ENCODE measurements at regions not wholly inside any gene's neighbourhood (a gene's known extent, or its start where the extent isn't known, plus 50 kb on each side); places are given as distances from the start of the nearest gene placed in this dataset.

GRCh38 chr19:30717381-30717780, 345.2 kb downstream of the ZNF536 start:
- no peaks in the 10 kb centered on the region for H3K9me3 Mint-ChIP-seq
- H3K9me3 ChIP-seq (ENCODE audit: control insufficient read depth, low read length) = no peaks in the 10 kb centered on the region
- no peaks in the 10 kb centered on the region for H3K27me3 Mint-ChIP-seq (ENCODE audit: insufficient read depth)
- no peak overlapping the region for H3K4me3 ChIP-seq (ENCODE audit: low read length)
- H3K27ac ChIP-seq (ENCODE audit: low read depth, low read length) = no peak overlapping the region
- DNase-seq = no peak
- H3K4me1 Mint-ChIP-seq = peaks cover 13% of the 10 kb centered on the region
- no peaks in the 10 kb centered on the region for H3K27me3 ChIP-seq (ENCODE audit: control insufficient read depth, insufficient read depth, low read length, poor library complexity, severe bottlenecking)
- H3K4me3 Mint-ChIP-seq = no peak overlapping the region
- no peak overlapping the region for H3K27ac Mint-ChIP-seq
- H3K4me1 ChIP-seq (ENCODE audit: control insufficient read depth, insufficient read depth, low read length) = no peaks in the 10 kb centered on the region
- 92 to 94% methylated on average over 2 to 5 of the region's 5 CpGs for WGBS, 2 experiments (ENCODE audit: insufficient coverage in 1 of 2, insufficient read length in 1 of 2)
- TF ChIP-seq CTCF (conservative IDR thresholded peaks at IDR 0.05) = no peak
- H3K36me3 ChIP-seq (ENCODE audit: control insufficient read depth, insufficient read depth, low read length) = no peaks in the 10 kb centered on the region
- H3K9ac ChIP-seq (ENCODE audit: extremely low read depth, low read length, poor library complexity, severe bottlenecking) = no peak overlapping the region
- H3K36me3 Mint-ChIP-seq (ENCODE audit: low read depth) = no peaks in the 10 kb centered on the region

GRCh38 chr19:30712431-30713337, 340.5 kb downstream of the ZNF536 start:
- Mint-ChIP-seq H3K9me3 (no peaks in the 10 kb centered on the region), H3K27me3 (ENCODE audit: insufficient read depth) (no peaks in the 10 kb centered on the region), H3K27ac (no peak overlapping the region), H3K4me3 (no peak overlapping the region), H3K4me1 (peaks cover 5% of the 10 kb centered on the region), H3K36me3 (ENCODE audit: low read depth) (no peaks in the 10 kb centered on the region)
- H3K9me3 ChIP-seq (ENCODE audit: control insufficient read depth, low read length) = no peaks in the 10 kb centered on the region
- H3K27ac ChIP-seq (ENCODE audit: low read depth, low read length) = no peak overlapping the region
- H3K27me3 ChIP-seq (ENCODE audit: control insufficient read depth, insufficient read depth, low read length, poor library complexity, severe bottlenecking) = no peaks in the 10 kb centered on the region
- peaks cover 3% of the 10 kb centered on the region for H3K4me1 ChIP-seq (ENCODE audit: control insufficient read depth, insufficient read depth, low read length)
- H3K9ac ChIP-seq (ENCODE audit: extremely low read depth, low read length, poor library complexity, severe bottlenecking) = no peak overlapping the region
- no peak overlapping the region for H3K4me3 ChIP-seq (ENCODE audit: low read length)
- 88 to 92% methylated on average over 7 of the region's 7 CpGs for WGBS, 2 experiments (ENCODE audit: insufficient coverage in 1 of 2, insufficient read length in 1 of 2)
- DNase-seq = no peak
- TF ChIP-seq CTCF (conservative IDR thresholded peaks at IDR 0.05) = no peak
- no peaks in the 10 kb centered on the region for H3K36me3 ChIP-seq (ENCODE audit: control insufficient read depth, insufficient read depth, low read length)

GRCh38 chr19:30711826-30712225, 339.6 kb downstream of the ZNF536 start:
- Mint-ChIP-seq H3K9me3 (no peaks in the 10 kb centered on the region), H3K27me3 (ENCODE audit: insufficient read depth) (no peaks in the 10 kb centered on the region), H3K27ac (no peak overlapping the region), H3K36me3 (ENCODE audit: low read depth) (no peaks in the 10 kb centered on the region), H3K4me1 (peaks cover 5% of the 10 kb centered on the region), H3K4me3 (no peak overlapping the region)
- Histone ChIP-seq H3K9me3 (ENCODE audit: control insufficient read depth, low read length) (no peaks in the 10 kb centered on the region), H3K36me3 (ENCODE audit: control insufficient read depth, insufficient read depth, low read length) (no peaks in the 10 kb centered on the region), H3K4me1 (ENCODE audit: control insufficient read depth, insufficient read depth, low read length) (peaks cover 3% of the 10 kb centered on the region), H3K9ac (ENCODE audit: extremely low read depth, low read length, poor library complexity, severe bottlenecking) (no peak overlapping the region), H3K27me3 (ENCODE audit: control insufficient read depth, insufficient read depth, low read length, poor library complexity, severe bottlenecking) (no peaks in the 10 kb centered on the region), H3K27ac (ENCODE audit: low read depth, low read length) (no peak overlapping the region), H3K4me3 (ENCODE audit: low read length) (no peak overlapping the region)
- DNase-seq = no peak
- WGBS, 2 experiments (ENCODE audit: insufficient coverage in 1 of 2, insufficient read length in 1 of 2) = 93% methylated on average over 4 of the region's 4 CpGs; no CpG with 5 or more reads in 1 of the 2 experiments
- TF ChIP-seq CTCF (conservative IDR thresholded peaks at IDR 0.05) = no peak

All from endodermal cell (in vitro differentiated cells).